ENCODE measurements at regions not wholly inside any gene's neighbourhood (a gene's known extent, or its start where the extent isn't known, plus 50 kb on each side); places are given as distances from the start of the nearest gene placed in this dataset.

DNA sequence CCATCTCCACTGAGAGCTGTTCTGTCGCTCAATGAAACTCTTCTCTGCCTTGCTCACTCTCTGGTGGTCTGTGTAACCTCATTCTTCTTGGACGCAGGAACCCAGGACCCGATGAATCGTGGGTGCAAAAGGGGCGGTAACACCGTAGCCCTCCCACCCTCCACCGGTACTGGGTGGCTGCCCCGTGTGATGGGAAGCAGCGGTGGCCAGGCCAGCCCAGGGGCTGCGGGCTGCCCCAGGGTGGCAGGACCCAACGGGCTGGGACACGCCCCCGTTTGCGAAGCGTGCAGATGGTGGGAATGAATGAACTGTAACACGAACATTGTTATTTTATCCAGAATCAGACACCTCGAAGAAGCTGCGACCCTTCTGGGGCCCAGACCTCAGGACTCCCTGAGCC lies 92.3 kb upstream of the BACE2 start (continued):
- TF ChIP-seq CEBPB (IDR thresholded peaks at IDR 0.05; ENCODE audit: low read depth, low read length) (no peak), CBX8 (IDR thresholded peaks at IDR 0.05; ENCODE audit: borderline replicate concordance, low read depth, low read length) (no peak), CTBP2 (IDR thresholded peaks at IDR 0.05; ENCODE audit: borderline replicate concordance, insufficient read depth, insufficient read length, low read length) (no peak), KDM4A (IDR thresholded peaks at IDR 0.05; ENCODE audit: low read depth, low read length, severe bottlenecking) (no peak)

Data from H1 (cell line).